NCI-H345 treated with DMSO at 0.1 percent for 48 hours (cell line): ENCODE measurements at regions not wholly inside any gene's neighbourhood (a gene's known extent, or its start where the extent isn't known, plus 50 kb on each side); places are given as distances from the start of the nearest gene placed in this dataset.
A peak's percentile ranks its signal among the peaks of the same experiment; 100 is the strongest.
"Not testable (repeated sequence)": the region's sequence is repeated elsewhere in the genome, so short reads cannot be mapped to it uniquely, and the experiment has no call there.

Experiments
- DNase-seq: peaks from one replicate; lab custom pipeline; 2025; ENCODE audit not compliant: unreplicated experiment; lab: John Stamatoyannopoulos, UW

GRCh38 chr5:124956471-124957029 is 210.1 kb upstream of the ZNF608 start:
- no peak for DNase-seq

GRCh38 chr5:124957063-124957462 is 210.6 kb upstream of the ZNF608 start:
- DNase-seq = no peak

GRCh38 chr5:124960266-124960665 is 213.8 kb upstream of the ZNF608 start:
- no peak for DNase-seq

- no peak for DNase-seq
Observed at GRCh38 chr5:124961521-124961920, 215.1 kb upstream of the ZNF608 start.

GRCh38 chr5:124962111-124962510 is 215.7 kb upstream of the ZNF608 start:
- DNase-seq = no peak

GRCh38 chr5:124962735-124963134 is 216.3 kb upstream of the ZNF608 start:
- no peak for DNase-seq

GRCh38 chr5:124963236-124963919 is 216.9 kb upstream of the ZNF608 start:
- no peak for DNase-seq

- not testable (repeated sequence) for DNase-seq
Observed at GRCh38 chr5:124966741-124967140, 220.3 kb upstream of the ZNF608 start.

- not testable (repeated sequence) for DNase-seq
Observed at GRCh38 chr5:124970381-124970780, 223.9 kb upstream of the ZNF608 start.

- DNase-seq = no peak
Observed at GRCh38 chr5:124972703-124973102, 226.3 kb upstream of the ZNF608 start.

- no peak for DNase-seq
Observed at GRCh38 chr5:124973661-124974060, 227.2 kb upstream of the ZNF608 start.

GRCh38 chr5:124976086-124976485 is 229.6 kb upstream of the ZNF608 start:
- no peak for DNase-seq

GRCh38 chr5:124979251-124979650 is 232.8 kb upstream of the ZNF608 start:
- no peak for DNase-seq

- DNase-seq = peak; percentile 19
Observed at GRCh38 chr5:124980163-124980941, 233.9 kb upstream of the ZNF608 start.

- no peak for DNase-seq
Observed at GRCh38 chr5:124981901-124982300, 235.5 kb upstream of the ZNF608 start.

GRCh38 chr5:124986170-124986569 is 239.7 kb upstream of the ZNF608 start:
- DNase-seq = no peak

- no peak for DNase-seq
Observed at GRCh38 chr5:124986667-124987066, 240.2 kb upstream of the ZNF608 start.

GRCh38 chr5:124987786-124988185 is 241.3 kb upstream of the ZNF608 start:
- DNase-seq = not testable (repeated sequence)

GRCh38 chr5:124990723-124991122 is 244.3 kb upstream of the ZNF608 start:
- no peak for DNase-seq

GRCh38 chr5:124995421-124995820 is 249.0 kb upstream of the ZNF608 start:
- no peak for DNase-seq

- no peak for DNase-seq
Observed at GRCh38 chr5:124996023-124996763, 249.8 kb upstream of the ZNF608 start.

- no peak for DNase-seq
Observed at GRCh38 chr5:124996764-124997077, 250.3 kb upstream of the ZNF608 start.
